GM19467 (cell line): ENCODE measurements at regions not wholly inside any gene's neighbourhood (a gene's known extent, or its start where the extent isn't known, plus 50 kb on each side); places are given as distances from the start of the nearest gene placed in this dataset.

Experiments used
- ATAC-seq: cut with Tn5 transposase; IDR thresholded peaks from one replicate; pipeline ENCODE4 v1.9.1; 2021; ENCODE audit warnings: mild to moderate bottlenecking, moderate library complexity; ENCODE audit not compliant: unreplicated experiment

DNA sequence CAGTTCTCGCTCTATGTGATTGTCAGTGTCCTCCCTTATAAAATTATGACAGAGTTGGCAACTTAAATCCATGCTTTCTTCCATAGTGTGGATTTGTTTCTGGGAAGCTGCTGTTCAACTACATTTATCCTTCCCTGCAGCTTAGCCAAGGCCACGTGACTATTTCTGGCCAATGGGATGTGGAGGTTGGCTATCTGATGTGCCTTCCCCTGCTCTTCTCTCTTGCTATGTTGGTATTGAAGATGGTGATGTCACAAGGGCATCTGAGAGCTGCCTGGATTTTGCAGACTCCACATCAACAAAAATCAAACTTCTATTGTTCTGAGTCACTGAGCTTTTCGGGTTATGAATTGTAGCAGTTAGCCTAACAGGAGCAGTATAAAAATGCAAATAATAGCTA is 164.9 kb upstream of the RHOBTB1 start:
- ATAC-seq, result no peak

DNA sequence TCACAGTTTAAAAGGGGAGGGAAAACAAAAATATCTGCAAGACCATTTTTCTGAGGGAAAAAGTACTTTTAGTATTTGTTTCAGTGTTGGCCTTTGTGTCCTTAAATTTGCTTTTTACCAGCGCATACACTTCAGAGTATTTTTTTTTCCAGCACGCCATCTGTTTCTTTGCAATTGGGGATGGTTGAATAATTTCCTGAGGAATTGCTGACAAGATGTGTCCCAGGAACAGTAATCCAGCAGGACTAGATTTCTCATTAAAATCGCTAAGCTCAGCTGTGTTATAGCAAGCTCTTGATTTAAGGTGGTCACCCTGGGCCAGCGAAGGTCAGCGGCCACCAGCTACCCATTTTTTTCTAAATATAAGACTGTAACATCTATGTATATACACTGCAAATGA is 156.9 kb upstream of the RHOBTB1 start:
- no peak for ATAC-seq

DNA sequence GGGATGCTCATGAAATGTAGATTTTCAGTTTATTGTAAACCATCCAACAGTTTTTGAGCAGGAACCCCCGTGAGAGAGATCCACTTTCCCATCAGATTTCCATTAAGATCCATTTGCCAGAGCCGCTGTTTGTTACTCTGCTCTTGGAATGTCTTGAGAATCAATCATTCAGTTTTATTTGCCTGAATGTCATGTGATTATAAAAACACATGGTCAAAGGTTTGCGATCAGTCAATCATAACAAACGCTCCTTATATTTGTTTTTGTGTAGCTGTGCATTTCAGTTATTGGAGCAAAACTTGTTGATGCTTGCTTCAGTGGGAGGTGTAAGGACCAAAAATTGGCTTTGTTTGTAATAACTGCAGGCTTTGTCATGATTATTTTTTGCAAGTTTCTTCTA is 155.8 kb upstream of the RHOBTB1 start:
- ATAC-seq, result no peak

DNA sequence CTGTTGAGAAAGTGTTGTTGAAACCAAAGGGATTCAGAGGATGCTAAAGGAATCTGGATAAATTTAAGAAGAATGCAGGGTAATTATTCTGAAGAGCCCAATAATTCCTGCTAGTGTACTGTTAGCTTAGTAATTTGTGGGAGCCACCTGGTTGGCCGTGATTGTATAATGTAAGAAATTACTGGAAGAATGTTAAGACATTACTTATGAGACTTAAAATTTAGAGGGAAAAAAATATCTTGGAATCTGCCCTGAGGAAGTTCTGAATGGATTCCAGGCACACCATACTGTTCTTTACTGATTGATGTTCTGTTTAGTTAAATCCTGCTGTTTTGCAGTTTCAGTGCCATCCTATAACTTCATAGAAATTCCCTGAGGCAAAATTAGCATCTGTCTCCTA is 155.0 kb upstream of the RHOBTB1 start:
- ATAC-seq, result no peak

DNA sequence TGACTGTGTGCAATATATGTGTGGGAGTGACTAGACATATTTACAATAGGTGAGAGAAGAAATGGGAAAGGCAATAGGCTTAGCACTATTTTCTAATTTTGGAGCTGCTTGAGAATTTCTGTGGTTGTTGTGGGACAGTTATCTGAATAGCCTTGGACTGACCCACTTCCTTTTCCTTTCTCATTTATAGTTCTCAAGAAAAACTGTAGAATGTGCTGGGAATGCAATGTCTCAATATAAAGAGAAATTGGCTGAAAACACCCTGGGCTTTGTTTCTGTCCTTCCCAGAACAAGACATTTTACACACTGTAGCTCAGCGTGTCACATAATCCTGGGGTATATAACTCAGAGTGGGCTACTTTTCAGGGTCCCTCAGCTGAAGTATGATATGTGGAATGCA is 153.0 kb upstream of the RHOBTB1 start:
- ATAC-seq, result no peak

DNA sequence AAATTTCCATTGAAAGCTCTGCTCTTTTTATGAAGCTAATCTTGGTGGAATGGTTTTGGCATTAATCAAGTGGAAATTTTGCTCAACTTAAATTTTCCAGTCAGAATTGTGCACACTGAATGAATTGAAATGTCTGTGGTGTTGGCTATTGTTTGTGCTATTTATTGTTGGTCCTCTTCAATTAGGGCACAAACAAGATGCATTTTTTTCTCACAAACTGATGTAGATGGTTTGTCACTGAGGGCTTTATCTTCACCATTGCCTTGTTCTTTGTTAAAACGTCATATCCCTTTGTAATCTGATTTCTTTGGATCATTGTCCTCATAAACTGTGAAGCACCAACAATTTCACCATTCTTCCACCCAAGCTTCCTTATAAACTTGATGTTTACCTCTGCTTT is 152.1 kb upstream of the RHOBTB1 start:
- ATAC-seq, result no peak

DNA sequence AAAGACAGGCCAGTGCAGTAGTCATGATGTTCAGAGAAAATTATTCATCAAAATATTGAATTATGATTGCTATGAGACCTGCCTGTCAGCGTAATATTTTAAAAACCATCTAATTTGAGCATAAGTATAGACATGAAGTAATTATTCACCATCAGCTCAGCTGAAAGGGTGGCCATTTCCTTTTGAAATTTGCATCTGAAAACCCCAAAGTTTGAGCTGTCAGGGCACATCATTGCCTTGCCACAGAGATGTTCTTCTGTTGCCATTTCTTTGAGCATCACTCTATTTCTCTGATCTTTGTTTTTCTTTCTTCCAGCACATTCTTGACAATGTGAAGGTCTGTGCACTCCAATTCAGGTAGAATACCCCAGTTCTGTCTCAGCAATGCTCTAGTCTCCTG is 147.5 kb upstream of the RHOBTB1 start:
- no peak for ATAC-seq

DNA sequence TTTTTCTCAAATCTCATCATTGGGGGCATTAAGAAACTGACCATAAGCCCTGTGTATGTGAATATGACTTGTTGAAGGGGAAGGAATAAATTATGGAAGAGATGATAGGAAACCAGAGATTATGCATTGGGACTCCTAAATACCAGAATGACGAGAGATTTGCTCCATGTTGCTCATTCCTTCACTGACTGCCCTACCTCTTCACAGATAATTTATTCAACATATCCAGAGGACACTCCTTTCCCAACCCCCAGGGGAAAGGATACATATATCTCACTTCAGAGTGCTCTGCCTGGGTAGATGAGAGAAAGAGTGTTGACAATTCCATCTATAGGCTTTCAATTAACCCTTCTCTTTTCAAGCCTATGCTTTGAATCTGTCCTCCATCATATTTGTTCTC is 145.3 kb upstream of the RHOBTB1 start:
- ATAC-seq, result no peak

DNA sequence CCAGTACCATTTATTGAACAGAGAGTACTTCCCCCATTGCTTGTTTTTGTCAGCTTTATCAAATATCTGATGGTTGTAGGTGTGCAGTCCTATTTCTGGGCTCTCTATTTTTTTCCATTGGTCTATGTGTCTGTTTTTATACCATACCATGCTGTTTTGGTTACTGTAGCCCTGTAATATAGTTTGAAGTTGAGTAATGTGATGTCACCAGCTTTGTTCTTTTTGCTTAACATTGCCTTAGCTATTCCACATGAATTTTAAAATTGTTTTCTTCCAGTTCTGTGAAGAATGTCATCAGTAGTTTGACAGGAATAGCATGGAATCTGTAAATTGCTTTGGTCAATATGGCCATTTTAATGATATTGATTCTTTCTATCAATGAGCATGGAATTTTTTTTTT is 140.5 kb upstream of the RHOBTB1 start:
- ATAC-seq, result no peak

DNA sequence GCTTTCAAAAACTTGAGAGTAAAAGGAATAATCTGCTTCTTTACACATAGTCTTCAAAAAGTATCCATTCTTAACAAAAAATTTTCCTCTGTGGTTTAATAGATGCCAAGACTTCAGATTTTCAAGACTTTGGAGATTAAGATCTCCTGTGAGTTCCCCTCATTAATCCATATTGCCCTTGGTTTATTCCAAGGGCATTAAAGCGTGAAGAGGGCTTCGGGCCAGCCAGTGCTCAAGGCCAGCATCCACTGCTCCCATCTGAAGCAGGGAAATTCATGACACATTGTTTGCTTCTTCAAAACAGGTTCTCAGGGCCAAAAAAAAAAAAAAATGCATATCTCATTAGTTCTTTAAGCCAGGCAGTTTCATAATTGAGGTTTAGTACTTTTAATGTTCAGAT is 137.3 kb upstream of the RHOBTB1 start:
- no peak for ATAC-seq

DNA sequence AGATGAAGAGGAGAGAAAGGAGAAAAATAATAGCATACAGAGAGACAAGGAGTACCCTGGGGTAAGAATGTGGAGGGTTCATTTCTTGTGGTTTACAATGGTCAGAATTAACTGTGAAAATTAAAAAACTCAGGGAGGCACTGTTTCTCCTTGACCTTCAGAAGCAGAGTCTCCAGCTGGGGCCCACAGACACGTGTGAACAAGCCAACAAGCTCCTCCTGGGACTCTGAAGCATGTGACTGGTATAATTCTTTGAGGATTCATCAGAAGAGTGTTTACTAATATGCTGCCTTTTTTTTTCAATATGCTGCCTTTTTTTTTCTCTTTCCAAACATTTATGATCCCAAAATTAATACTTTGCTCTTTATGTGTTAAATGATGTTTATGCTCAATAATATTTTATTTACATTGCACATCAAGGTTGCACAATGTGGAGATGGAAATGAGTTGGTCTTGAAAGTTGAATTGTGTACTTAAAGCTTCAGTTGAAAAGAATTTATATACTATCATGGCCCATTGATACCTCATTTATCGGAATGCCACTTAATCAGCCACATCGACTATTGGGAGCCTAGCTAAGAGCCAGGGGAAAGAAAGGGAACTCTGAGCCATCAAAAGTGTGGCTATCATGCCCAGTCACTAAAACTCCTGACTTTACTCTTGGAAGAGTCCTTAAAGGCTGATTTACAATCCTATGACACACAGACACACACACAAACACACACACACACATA is 134.7 kb upstream of the RHOBTB1 start:
- ATAC-seq, result no peak

DNA sequence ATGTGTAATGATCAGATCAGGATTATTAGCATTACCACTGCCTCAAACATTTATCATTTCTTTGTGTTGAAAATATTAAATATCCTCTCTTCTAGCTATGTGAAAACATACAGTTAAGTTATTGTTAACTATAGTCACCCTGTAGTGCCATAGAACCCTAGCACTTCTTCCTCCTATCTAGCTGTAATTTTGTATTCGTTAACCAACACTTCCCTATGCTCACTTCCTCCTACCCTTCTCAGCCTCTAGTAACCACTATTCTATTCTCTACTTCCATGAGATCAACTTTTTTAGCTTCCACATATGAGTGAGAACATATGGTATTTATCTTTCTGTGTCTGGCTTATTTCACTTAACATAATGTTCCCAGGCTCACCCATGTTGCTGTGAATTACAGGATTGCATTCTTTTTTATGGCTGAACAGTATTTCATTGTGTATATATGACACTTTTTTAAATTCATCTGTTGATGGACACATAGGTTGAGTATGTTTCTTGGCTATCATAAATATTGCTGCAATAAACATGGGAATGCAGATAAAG is 132.7 kb upstream of the RHOBTB1 start:
- no peak for ATAC-seq

DNA sequence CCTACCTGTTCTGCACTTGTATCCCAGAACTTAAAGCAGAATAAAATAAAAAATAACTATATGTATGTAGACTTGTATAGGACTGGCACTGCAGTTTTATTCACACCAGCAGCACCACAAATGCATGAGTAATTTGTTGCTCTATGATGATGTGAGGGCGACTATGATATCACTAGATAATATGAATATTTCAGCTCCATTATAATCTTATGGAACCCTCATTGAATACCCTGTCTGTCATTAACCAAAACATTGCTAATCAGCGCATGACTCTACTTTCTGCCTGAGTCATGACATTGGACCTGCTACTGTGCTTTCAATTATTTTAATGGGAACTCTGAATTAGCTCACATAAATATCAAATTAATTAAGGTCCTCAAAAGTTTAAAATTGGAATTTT is 129.4 kb upstream of the RHOBTB1 start:
- ATAC-seq, result no peak

DNA sequence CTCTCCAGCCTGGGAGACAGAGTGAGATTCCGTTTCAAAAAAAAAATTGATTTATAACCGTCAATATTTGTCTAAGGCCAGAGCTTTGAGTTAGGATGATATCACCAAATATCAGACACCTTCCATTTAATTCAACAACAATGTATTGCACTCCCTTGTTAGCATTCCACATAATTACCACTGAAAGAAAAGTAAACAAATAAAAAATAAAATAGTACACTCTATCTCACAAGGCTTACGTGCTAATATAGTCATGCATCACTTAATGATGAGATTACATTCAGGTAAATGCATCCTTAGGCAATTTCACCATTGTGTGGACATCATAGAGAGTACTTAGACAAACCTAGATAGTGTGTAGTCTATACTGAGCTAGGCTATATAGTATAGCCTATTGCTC is 127.6 kb upstream of the RHOBTB1 start:
- no peak for ATAC-seq

DNA sequence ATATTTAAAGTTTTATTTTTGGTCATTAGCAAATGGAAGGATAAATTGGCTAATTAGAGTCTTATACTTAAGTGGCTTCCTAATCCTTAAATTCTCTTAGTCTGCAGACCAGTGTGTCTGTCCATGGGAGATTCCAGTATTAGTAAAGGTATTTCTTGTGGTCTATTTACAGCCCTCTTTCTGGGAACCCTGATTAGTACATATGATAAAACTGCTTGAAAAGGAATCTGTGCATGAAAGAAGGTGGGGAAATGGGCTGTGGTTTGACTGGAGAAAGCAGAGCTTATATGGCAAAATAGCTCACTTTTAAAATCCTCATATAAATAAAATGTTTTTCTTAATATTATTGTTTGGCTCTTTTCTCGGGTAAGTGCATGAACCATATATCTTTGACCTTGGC is 124.5 kb upstream of the RHOBTB1 start:
- ATAC-seq, result no peak

DNA sequence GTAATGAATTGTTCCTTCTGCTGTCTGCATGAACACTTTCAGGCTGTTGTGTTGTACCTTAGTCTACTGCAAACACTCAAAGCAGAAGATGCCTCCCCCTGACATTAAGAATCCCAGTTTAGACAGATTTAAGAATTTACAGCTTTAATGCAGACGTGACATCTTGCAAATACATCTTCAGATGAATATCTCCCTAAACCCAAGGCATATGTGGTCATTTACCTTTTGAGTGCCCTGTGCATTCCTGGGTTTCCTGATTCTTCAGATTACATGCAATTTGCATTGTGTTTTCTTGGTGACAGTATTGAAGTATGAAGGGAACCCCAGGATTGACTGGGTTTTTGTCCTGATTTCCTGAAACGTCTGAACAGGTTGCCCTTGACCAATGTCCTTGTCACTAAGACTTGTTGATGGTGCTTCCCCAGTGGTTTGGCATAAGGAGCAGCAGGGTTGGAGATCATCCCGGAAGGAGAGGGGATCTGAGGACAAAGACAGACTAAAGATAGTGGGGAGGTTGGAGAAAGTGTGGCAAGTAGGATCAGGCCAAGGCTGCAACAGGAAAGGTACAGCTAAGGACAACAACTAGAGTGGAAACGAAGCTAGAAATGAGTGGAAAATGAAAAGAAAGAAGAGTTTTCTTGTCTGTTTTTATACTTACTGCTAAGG is 123.8 kb upstream of the RHOBTB1 start:
- no peak for ATAC-seq

DNA sequence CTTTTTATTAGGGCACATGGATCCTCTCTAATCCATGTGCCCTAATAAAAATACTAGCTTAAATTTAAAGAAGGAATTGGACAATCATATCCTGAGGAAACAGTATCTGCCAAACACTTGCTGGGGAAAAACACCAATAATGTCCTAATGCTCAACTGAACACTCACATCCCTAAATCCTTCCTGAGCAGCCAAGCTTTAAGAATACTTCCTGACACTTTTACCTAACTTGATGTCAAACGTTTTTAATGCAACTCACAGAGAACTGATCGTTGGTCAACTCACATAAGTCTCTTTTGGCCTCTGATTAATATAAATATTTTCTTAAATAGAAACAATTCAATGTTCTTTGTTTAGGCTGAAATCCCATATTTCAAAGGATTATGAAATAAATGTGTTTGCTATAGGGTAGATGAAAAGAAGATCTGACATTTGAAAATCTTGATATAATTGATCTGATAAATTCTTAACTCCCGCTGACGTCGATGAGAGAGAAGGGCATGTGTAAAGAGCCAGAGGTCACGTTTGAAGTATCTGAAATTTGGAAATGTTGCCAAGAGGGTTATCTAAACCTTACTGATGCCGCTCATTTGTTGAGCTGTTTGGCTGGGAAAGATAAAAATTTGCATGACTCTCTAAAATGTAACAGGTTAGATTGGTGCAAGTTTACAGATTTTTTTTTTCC is 122.8 kb upstream of the RHOBTB1 start:
- no peak for ATAC-seq

DNA sequence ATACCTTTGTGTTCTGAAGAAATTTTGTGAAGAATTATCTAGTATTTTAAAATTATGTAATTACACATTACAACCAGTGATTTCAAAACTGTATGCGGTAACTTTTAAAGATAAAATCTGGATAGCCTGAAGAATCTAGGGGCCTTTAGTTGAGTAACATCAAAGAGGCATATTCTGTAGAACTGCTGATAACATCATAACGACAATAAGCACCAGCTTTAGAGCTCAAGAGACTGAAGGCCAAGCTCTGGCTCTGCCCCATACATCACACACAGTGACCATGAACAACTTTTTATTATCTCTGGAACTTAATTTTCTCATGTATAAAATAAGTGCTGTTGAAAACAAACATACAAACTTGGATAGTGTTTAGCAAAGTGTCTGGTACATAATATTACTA is 121.1 kb upstream of the RHOBTB1 start:
- no peak for ATAC-seq

DNA sequence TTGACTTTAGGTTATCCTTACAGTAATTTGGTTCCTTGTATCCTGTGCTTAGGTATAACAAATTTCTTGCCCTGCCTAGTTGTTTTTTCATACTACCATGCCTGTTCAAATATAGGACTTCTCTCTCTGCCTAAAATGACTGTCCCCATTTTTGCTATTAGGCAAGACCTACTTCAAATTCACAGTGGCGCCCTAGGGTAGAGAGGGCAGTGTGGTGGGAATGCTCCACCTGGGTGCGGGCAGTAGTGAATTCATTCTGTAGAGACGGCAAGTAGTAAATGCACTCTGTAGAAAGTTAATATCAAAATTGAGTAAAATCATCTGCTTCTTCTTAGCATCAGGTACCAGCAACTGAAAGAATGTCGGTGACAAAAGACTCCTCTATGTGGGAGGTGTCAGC is 120.4 kb upstream of the RHOBTB1 start:
- no peak for ATAC-seq

DNA sequence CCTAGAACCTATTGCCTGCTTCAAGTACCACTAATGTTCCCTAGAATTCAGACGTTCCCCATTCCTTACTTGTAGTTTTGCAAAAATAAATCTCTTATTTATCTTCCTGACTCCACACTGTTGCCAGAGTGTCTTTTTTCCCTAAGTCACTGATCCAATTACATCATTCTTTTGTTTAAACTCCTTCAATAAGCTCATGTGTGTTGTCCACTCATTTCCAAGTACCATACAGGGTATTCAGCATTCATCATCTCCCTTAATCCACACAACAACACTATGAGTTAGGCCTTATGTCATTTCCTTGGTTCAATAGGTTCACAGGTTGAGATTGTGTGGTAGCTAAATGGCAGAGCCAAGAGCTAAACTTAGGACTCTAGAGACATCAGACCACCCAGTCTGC is 119.9 kb upstream of the RHOBTB1 start:
- no peak for ATAC-seq

DNA sequence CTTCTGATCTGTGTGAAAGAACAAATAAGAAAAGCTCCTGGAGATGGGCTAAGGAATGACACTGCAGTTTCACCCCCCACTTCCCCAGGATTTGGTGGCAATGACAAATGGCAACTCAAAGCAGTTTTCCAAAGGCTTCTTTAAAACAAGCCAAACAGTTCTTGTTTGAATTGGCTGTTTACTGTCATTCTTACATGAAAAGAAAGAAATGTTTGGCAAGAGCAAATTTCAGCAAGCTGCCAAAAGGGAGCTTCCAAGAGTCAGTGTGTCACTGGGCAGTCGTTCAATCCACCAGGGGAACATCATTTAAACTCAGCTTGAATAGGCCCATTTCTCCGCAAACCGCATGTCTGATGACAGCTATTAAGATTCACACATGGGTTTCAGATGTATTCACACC is 119.0 kb upstream of the RHOBTB1 start:
- ATAC-seq, result no peak

DNA sequence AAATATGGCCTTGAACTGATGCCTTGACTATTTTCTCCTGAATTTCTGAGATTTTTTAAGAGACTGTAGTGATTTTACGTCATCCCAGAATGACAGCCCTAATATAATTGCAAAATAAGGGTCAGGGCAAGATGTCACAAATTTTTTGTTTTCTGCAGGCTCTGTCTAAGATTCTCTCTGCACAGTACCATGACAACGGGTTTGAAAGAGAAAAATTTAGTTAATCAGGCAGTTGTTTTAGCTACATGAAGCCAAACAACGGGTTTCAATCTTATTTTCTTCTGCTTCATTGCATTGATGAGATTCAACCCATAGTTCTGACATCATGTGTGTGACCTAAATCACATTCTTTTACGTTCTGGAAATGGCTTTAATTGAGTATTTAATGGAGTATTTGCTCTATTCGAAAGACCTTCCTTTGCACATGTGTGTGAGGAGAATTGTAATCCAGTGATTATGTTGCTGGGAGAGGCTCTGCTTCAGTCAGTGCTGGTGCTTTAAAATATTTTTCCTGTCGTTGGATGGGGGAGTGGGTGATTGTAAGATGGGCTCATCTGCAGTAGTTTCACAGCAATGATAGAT is 118.0 kb upstream of the RHOBTB1 start:
- no peak for ATAC-seq
